PC-3 (cell line): ENCODE measurements at regions not wholly inside any gene's neighbourhood (a gene's known extent, or its start where the extent isn't known, plus 50 kb on each side); places are given as distances from the start of the nearest gene placed in this dataset.

Experiments used
- ATAC-seq: fragments of 200-7000 bp; cut with Tn5 transposase; 2 replicates; pipeline ENCODE4 v1.9.1; 2020; ENCODE audit warnings: mild to moderate bottlenecking, moderate library complexity
- BruUV-seq: library from RNA; stranded (reverse); fragments of 400-500 nt; replicated peaks from 2 replicates; lab custom pipeline; 2021; lab: Mats Ljungman, UMichigan
- CTCF ChIA-PET: fragments of 300-600 bp; sonication (Branson Sonifier 250); formaldehyde crosslinking; loops from one replicate; lab custom pipeline; 2022; ENCODE audit warnings: antibody characterized with exemption; lab: Charles Lee
- POLR2A ChIA-PET: fragments of 300-600 bp; sonication (Branson Sonifier 250); formaldehyde crosslinking; loops from one replicate; lab custom pipeline; 2022; ENCODE audit warnings: antibody characterized with exemption; ENCODE audit not compliant: unreplicated experiment; lab: Charles Lee
- DNase-seq: peaks from one replicate; pipeline ENCODE4 v3.0.0-alpha.2; 2015
- H2AFZ ChIP-seq: fragments of 300-600 bp; sonication (generic); 2 replicates; pipeline ENCODE4 v1.6.0; 2016; ENCODE audit warnings: antibody characterized with exemption, low read length
- H3F3A ChIP-seq: fragments of 300-600 bp; sonication (generic); one replicate; pipeline ENCODE4 v1.6.0; 2017; ENCODE audit warnings: antibody characterized with exemption, low read length, control low read depth, mild to moderate bottlenecking; ENCODE audit not compliant: unreplicated experiment
- H3K27ac ChIP-seq: fragments of 300-600 bp; sonication (generic); 2 replicates; pipeline ENCODE4 v1.5.1; 2016; ENCODE audit warnings: mild to moderate bottlenecking, low read length
- H3K27me3 ChIP-seq: fragments of 300-600 bp; sonication (generic); 2 replicates; pipeline ENCODE4 v1.6.1; 2016; ENCODE audit warnings: low read length, mixed read lengths
- H3K36me3 ChIP-seq: fragments of 300-600 bp; sonication (generic); 2 replicates; pipeline ENCODE4 v1.6.1; 2016; ENCODE audit warnings: low read depth, mixed run types, low read length, mixed read lengths
- H3K4me1 ChIP-seq: fragments of 300-600 bp; sonication (generic); 2 replicates; pipeline ENCODE4 v1.5.1; 2016; ENCODE audit warnings: low read length; ENCODE audit not compliant: insufficient read depth
- H3K4me2 ChIP-seq: fragments of 300-600 bp; sonication (generic); 2 replicates; pipeline ENCODE4 v1.6.0; 2016; ENCODE audit warnings: low read length
- H3K4me3 ChIP-seq: fragments of 300-600 bp; sonication (generic); 2 replicates; pipeline ENCODE4 v1.5.1; 2016; ENCODE audit warnings: mild to moderate bottlenecking, low read length, mixed read lengths
- H3K79me2 ChIP-seq: fragments of 300-600 bp; sonication (generic); 2 replicates; pipeline ENCODE4 v1.6.1; 2017; ENCODE audit warnings: low read length, mixed read lengths
- H3K9ac ChIP-seq: fragments of 300-600 bp; sonication (generic); 2 replicates; pipeline ENCODE4 v1.6.0; 2016; ENCODE audit warnings: mild to moderate bottlenecking, low read length
- H3K9me2 ChIP-seq: fragments of 300-600 bp; sonication (generic); replicated peaks from 2 replicates; pipeline ENCODE4 v1.6.1; 2016; ENCODE audit warnings: mixed run types, low read length, mixed read lengths
- H3K9me3 ChIP-seq: fragments of 300-600 bp; sonication (generic); 2 replicates; pipeline ENCODE4 v1.6.1; 2016; ENCODE audit warnings: low read length, mixed read lengths
- H4K20me1 ChIP-seq: fragments of 300-600 bp; sonication (generic); 2 replicates; pipeline ENCODE4 v1.6.1; 2016; ENCODE audit warnings: low read length, mixed read lengths
- EZH2 ChIP-seq: fragments of 300-600 bp; sonication (generic); IDR thresholded peaks from one replicate; pipeline ENCODE4 v1.6.1; 2017; ENCODE audit warnings: antibody characterized with exemption, mild to moderate bottlenecking, low read length; ENCODE audit not compliant: unreplicated experiment
- EZH2phosphoT487 ChIP-seq: fragments of 300-600 bp; sonication (generic); IDR thresholded peaks from 2 replicates; pipeline ENCODE4 v1.6.1; 2018; ENCODE audit warnings: mild to moderate bottlenecking, antibody characterized with exemption, low read length, borderline replicate concordance
- intact Hi-C: fragments of 100-400 bp; cut with micrococcal nuclease; formaldehyde crosslinking; loops from 2 replicates; pipeline ENCODE4 v1.9.0; 2023
- TF ChIP-seq, protein P1 (sequence below): fragments of 300-600 bp; sonication (generic); conservative IDR thresholded peaks from 2 replicates; pipeline ENCODE4 v1.5.1; 2017; ENCODE audit warnings: antibody characterized with exemption, low read depth, mild to moderate bottlenecking, low read length

DNA sequence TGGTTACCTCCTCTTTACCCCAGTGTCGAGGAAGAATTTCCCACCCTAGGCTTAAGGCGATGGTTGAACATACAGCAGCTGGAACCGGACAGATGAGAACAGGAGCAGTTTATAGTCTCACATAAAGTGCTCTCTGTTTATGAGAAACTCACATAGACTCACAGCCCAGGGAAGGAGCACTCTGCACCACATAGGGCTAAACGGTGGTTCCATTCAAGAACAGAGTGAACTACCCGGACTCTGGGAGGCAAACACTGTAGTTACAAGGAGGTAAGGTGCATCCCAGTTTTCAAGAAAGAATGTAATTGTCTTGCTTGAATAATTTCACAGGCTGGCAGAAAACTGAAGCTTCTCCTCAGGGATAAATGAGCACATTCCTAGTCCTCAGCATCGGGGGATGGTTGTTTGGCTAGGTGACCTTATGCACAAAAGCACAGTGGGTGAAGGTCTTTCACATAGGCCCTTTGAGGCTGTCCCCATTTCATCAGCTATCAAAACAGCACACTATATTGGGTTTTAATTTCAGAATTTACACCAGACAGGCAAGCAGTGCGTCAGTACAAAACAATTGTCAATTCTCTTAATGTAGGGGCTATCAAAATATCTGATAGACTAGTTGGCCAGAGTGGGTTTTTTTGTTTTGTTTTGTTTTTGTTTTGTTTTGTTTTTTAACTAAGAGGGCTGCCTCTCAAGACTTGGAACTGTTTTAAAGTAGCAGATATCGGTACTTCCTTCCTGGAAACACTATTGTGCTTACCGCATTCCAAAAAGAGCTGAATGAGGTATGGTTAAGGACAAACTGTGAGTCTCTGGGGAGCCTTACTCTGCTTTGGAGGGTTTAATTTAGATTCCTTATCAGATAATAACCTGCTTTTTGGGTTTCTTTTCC lies 918.1 kb upstream of the CDH8 start:
- Histone ChIP-seq H3K4me2 (no peak overlapping the region), H3K36me3 (no peaks in the 10 kb centered on the region), H3K4me1 (no peaks in the 10 kb centered on the region), H3K27me3 (no peaks in the 10 kb centered on the region), H3K9me2 (no peaks in the 10 kb centered on the region), H3K79me2 (no peaks in the 10 kb centered on the region), H3K27ac (no peak overlapping the region), H4K20me1 (no peaks in the 10 kb centered on the region), H3K4me3 (no peak overlapping the region), H3K9me3 (no peaks in the 10 kb centered on the region), H3K9ac (no peak overlapping the region), H3F3A (no peaks in the 10 kb centered on the region), H2AFZ (no peak overlapping the region)
- BruUV-seq, result no TSS peak
- POLR2A ChIA-PET, result no interaction called here
- CTCF ChIA-PET, result no interaction called here
- DNase-seq (no peak), ATAC-seq (no peak)
- intact Hi-C loops, result no loop called here
- no peak for TF ChIP-seq EZH2phosphoT487
- TF ChIP-seq EZH2, result no peak
- TF ChIP-seq, protein P1, sequence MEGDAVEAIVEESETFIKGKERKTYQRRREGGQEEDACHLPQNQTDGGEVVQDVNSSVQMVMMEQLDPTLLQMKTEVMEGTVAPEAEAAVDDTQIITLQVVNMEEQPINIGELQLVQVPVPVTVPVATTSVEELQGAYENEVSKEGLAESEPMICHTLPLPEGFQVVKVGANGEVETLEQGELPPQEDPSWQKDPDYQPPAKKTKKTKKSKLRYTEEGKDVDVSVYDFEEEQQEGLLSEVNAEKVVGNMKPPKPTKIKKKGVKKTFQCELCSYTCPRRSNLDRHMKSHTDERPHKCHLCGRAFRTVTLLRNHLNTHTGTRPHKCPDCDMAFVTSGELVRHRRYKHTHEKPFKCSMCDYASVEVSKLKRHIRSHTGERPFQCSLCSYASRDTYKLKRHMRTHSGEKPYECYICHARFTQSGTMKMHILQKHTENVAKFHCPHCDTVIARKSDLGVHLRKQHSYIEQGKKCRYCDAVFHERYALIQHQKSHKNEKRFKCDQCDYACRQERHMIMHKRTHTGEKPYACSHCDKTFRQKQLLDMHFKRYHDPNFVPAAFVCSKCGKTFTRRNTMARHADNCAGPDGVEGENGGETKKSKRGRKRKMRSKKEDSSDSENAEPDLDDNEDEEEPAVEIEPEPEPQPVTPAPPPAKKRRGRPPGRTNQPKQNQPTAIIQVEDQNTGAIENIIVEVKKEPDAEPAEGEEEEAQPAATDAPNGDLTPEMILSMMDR, result no peak

DNA sequence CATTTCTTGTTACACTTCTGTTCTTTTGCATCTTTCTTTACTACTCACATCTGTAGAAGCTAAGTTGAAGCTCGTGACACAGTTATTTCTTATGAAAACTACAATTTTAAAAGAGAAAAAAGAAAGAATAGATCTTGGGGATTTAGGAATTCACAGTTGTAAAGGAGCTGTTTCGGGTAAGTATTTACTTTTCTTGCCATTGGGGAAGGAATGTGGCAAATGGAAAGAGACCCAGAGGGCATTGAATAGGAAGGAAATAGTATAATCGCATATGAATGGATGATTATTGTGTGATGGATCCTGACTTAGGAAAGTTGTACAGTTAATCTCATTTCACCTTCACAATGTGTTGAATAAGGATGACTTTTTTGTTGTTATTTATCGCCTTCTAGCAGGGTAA lies 914.1 kb upstream of the CDH8 start:
- no peaks in the 10 kb centered on the region for H3K4me1 ChIP-seq
- CTCF ChIA-PET, result no interaction called here
- TF ChIP-seq EZH2phosphoT487 (no peak), EZH2 (no peak)
- TF ChIP-seq, protein P1, result no peak
- no peaks in the 10 kb centered on the region for H3K9me2 ChIP-seq
- H3K27me3 ChIP-seq, result no peaks in the 10 kb centered on the region
- no peak overlapping the region for H3K4me2 ChIP-seq
- no peaks in the 10 kb centered on the region for H3K79me2 ChIP-seq
- no TSS peak for BruUV-seq
- no peaks in the 10 kb centered on the region for H4K20me1 ChIP-seq
- H2AFZ ChIP-seq, result no peak overlapping the region
- no peaks in the 10 kb centered on the region for H3K9me3 ChIP-seq
- H3K36me3 ChIP-seq, result no peaks in the 10 kb centered on the region
- H3K27ac ChIP-seq, result no peak overlapping the region
- no peaks in the 10 kb centered on the region for H3F3A ChIP-seq
- POLR2A ChIA-PET, result no interaction called here
- ATAC-seq (no peak), DNase-seq (no peak)
- H3K9ac ChIP-seq, result no peak overlapping the region
- intact Hi-C loops, result no loop called here
- H3K4me3 ChIP-seq, result no peak overlapping the region

DNA sequence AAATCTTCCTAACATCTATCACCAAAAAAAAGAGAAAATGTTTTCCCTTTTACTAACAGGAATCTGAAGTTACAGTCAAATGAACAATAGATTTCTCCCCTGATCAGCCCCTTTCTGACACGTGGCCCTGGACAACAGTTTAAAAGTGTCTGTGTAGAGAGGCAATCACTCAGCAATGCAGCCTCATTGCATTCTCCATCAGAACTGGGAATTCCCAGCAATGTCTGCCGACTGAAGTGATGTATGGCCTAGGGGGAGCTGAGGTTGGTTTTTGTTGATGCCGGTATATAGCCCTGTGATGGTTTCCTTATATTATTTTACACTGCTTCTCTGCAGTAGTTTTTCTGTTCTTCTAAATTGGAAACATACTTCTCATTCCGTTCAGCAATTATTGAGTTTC lies 904.3 kb upstream of the CDH8 start:
- DNase-seq, result no peak
- Histone ChIP-seq H3K4me2 (no peak overlapping the region), H3K36me3 (no peaks in the 10 kb centered on the region), H4K20me1 (no peaks in the 10 kb centered on the region), H3K4me1 (no peaks in the 10 kb centered on the region), H3K9me2 (no peaks in the 10 kb centered on the region), H3K79me2 (no peaks in the 10 kb centered on the region), H3K4me3 (no peak overlapping the region), H3F3A (no peaks in the 10 kb centered on the region), H2AFZ (no peak overlapping the region), H3K27ac (no peak overlapping the region), H3K27me3 (no peaks in the 10 kb centered on the region), H3K9ac (no peak overlapping the region), H3K9me3 (no peaks in the 10 kb centered on the region)
- no TSS peak for BruUV-seq
- TF ChIP-seq EZH2phosphoT487, result no peak
- TF ChIP-seq EZH2, result no peak
- TF ChIP-seq, protein P1, result no peak
- ATAC-seq, result no peak
- intact Hi-C loops, result no loop called here
- CTCF ChIA-PET, result no interaction called here
- POLR2A ChIA-PET, result no interaction called here
